Activated T-helper 1 cell treated with anti-CD3 and anti-CD28 coated beads, Interleukin-12 subunit alpha, Interleukin-12 subunit beta, Interleukin-2, Interleukin-4 antibody, amounts not matched to agents 30 ng/mL and 10 ng/mL and 1 ng/mL, durations not matched to agents 14 hours and 24 hours and 36 hours (primary cell): ENCODE measurements at regions not wholly inside any gene's neighbourhood (a gene's known extent, or its start where the extent isn't known, plus 50 kb on each side); places are given as distances from the start of the nearest gene placed in this dataset.

Experiments used
- DNase-seq: peaks from one replicate; pipeline ENCODE4 v3.0.0; 2021; ENCODE audit warnings: low spot score
- H3K27ac Mint-ChIP-seq: one replicate; pipeline ENCODE4 v1.8.0; 2021; ENCODE audit warnings: mild to moderate bottlenecking, mixed read lengths
- H3K27me3 Mint-ChIP-seq: one replicate; pipeline ENCODE4 v1.8.0; 2022; ENCODE audit warnings: mild to moderate bottlenecking, moderate library complexity, mixed read lengths; ENCODE audit not compliant: insufficient read depth
- H3K36me3 Mint-ChIP-seq: one replicate; pipeline ENCODE4 v1.8.0; 2021; ENCODE audit warnings: low read depth, mixed read lengths
- H3K4me1 Mint-ChIP-seq: one replicate; pipeline ENCODE4 v1.8.0; 2021; ENCODE audit warnings: low read depth, mixed read lengths
- H3K4me3 Mint-ChIP-seq: one replicate; pipeline ENCODE4 v1.8.0; 2021; ENCODE audit warnings: mild to moderate bottlenecking, moderate library complexity, mixed read lengths
- H3K9me3 Mint-ChIP-seq: one replicate; pipeline ENCODE4 v1.8.0; 2021; ENCODE audit warnings: mixed read lengths
- intact Hi-C: fragments of 100-400 bp; cut with micrococcal nuclease; formaldehyde crosslinking; loops from one replicate; pipeline ENCODE4 v1.15.1; 2024

- Mint-ChIP-seq H3K4me1 (peaks cover 48% of the 10 kb centered on the region), H3K27me3 (peaks cover 18% of the 10 kb centered on the region), H3K27ac (no peak overlapping the region), H3K9me3 (peaks cover 4% of the 10 kb centered on the region), H3K4me3 (no peak overlapping the region), H3K36me3 (peaks cover 9% of the 10 kb centered on the region)
- no peak for DNase-seq
- intact Hi-C loops = no loop called here
Measured at GRCh38 chr7:22664988-22665798, 61.8 kb upstream of the IL6 start.

DNA sequence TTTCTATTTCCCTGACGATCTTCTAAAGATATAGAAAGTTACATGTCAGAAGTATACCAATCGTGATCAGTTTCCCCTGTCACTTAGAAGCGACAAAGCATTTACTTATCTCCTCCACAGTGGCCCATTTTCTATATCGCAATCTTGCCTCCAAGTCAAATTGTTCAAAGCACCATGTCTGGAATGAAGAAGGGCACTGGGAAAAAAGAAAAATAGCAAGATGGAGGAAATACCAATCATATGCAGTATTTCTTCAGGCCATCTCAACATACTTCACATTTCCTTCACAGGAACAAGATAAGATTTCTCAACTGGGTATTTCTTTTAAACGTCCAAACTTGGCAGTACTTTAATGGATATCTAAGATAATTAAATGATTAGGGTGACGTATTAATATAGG is 63.3 kb upstream of the IL6 start:
- peaks cover 19% of the 10 kb centered on the region for H3K27me3 Mint-ChIP-seq
- no peak overlapping the region for H3K27ac Mint-ChIP-seq
- H3K36me3 Mint-ChIP-seq = peaks cover 9% of the 10 kb centered on the region
- peaks cover 4% of the 10 kb centered on the region for H3K9me3 Mint-ChIP-seq
- no peak for DNase-seq
- H3K4me1 Mint-ChIP-seq = peaks cover 48% of the 10 kb centered on the region
- intact Hi-C loops = loop anchor here (1.0 to 2.0 kb wide), 4 partner anchors 14 to 63 kb away; partner anchors contain the start of gene IL6
- H3K4me3 Mint-ChIP-seq = no peak overlapping the region

DNA sequence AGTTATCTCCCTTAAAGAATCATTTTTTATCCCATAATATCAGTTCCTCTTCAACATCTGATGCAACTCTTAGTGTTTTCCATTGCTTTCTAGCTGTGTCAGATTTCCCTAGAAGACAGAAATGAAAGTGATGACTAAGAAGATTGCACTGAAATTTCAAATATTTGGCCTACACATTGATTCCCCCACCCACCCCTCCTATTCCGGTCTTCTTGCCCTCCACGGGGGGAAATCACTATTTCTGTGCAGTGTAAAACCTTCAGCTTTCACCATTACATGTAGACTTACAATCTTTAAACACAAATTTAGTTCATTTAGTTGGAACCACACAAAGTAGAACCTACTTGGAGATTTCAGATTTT is 63.7 kb upstream of the IL6 start:
- H3K36me3 Mint-ChIP-seq = peaks cover 9% of the 10 kb centered on the region
- H3K4me3 Mint-ChIP-seq = no peak overlapping the region
- peaks cover 18% of the 10 kb centered on the region for H3K27me3 Mint-ChIP-seq
- peak overlapping the region; percentile 54 for H3K27ac Mint-ChIP-seq
- H3K9me3 Mint-ChIP-seq = peaks cover 7% of the 10 kb centered on the region
- intact Hi-C loops = loop anchor here (1.0 to 2.0 kb wide), 4 partner anchors 14 to 63 kb away; partner anchors contain the start of gene IL6
- DNase-seq = no peak
- peaks cover 48% of the 10 kb centered on the region for H3K4me1 Mint-ChIP-seq

DNA sequence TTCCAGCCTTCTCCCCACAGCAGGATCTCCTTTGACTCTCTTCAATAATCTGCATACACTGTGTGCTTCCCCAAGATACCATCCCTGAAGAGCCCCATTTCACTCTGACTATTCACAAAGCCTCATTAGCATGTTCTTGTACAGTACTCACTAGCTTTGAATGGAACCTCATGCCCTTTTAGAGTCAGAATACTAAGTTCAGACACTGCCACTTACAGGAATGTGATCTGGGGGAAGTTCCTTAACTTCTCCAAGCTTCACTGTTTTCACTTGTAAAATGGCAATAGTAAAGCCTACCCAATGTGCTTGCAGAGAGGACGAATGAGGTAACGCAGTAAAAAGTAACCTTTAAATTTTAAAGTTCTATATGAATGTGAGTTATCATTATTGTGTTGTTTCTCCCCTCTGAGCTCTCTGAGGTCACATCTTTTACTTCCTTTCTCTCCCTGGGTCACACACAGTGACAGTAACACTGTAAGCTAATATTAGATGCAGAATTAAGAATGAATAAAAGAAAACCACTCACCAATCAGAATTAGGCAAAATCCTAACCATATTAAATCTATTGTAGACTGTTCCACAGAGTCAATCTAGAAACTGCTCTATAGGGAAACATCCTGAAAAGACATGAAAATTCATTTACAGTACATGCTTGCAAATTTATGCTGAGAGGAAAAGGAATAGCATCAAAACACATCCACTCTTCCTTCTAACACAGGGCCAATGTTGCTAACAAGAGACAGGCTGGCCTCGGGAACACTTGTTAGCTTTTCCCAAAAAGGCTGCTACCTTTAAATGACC is 64.2 kb upstream of the IL6 start:
- intact Hi-C loops = loop anchor here (1.0 to 2.0 kb wide), 6 partner anchors 15 to 98 kb away; partner anchors contain the start of gene IL6
- H3K27me3 Mint-ChIP-seq = peaks cover 14% of the 10 kb centered on the region
- no peak for DNase-seq
- H3K9me3 Mint-ChIP-seq = peaks cover 7% of the 10 kb centered on the region
- peak overlapping the region; percentile 69 for H3K27ac Mint-ChIP-seq
- peaks cover 7% of the 10 kb centered on the region for H3K36me3 Mint-ChIP-seq
- peaks cover 45% of the 10 kb centered on the region for H3K4me1 Mint-ChIP-seq
- peak overlapping the region; percentile 12 for H3K4me3 Mint-ChIP-seq

- peak overlapping the region; percentile 69 for H3K27ac Mint-ChIP-seq
- no peak for DNase-seq
- H3K27me3 Mint-ChIP-seq = peaks cover 14% of the 10 kb centered on the region
- intact Hi-C loops = loop anchor here (1.0 to 2.0 kb wide), 3 partner anchors 22 to 98 kb away; partner anchors contain the start of gene IL6
- no peak overlapping the region for H3K4me3 Mint-ChIP-seq
- peaks cover 7% of the 10 kb centered on the region for H3K9me3 Mint-ChIP-seq
- peaks cover 39% of the 10 kb centered on the region for H3K4me1 Mint-ChIP-seq
- H3K36me3 Mint-ChIP-seq = peaks cover 7% of the 10 kb centered on the region
Measured at GRCh38 chr7:22662036-22662435, 65.0 kb upstream of the IL6 start.

DNA sequence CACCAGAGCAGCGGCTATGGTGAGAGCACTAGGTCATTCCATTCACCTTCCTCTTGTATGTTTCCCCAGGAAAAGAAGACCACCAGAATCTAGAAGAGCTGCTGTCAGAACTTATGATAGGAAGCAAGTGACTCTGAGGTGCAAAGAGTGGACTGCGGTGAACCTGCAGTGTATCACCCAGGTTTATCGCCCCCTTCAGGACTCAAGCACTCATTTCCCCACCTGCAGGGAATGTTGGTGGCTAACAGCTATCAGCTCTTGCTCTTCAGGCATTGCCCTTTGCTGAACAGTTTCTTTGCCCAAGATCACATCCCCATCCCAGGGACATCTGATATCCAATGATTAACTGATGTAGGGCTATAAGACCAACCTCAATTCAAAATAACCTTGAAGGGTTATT is 66.3 kb upstream of the IL6 start:
- intact Hi-C loops = no loop called here
- Mint-ChIP-seq H3K9me3 (peaks cover 5% of the 10 kb centered on the region), H3K36me3 (peaks cover 5% of the 10 kb centered on the region), H3K4me3 (no peak overlapping the region), H3K4me1 (peaks cover 27% of the 10 kb centered on the region), H3K27ac (no peak overlapping the region), H3K27me3 (peaks cover 17% of the 10 kb centered on the region)
- DNase-seq = no peak

DNA sequence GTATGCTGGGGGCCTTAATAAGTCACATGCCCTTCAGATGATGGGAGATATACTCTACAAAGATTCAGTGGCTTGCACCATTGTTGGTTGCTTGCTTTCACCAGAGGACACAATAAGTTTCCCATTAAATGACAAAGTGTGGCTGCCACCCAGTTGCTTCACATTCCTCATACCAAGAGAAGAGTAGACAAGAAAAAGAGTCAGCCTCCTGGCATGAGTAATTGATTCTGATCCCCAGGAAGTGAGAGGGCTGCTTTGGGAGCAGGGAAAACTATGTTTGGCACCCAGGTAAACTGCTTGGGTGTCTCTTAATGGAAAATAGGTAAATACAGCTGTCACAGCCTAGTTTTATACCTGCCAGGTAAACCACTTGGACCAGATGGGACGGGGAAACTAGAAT is 66.7 kb upstream of the IL6 start:
- intact Hi-C loops = no loop called here
- Mint-ChIP-seq H3K27me3 (peaks cover 15% of the 10 kb centered on the region), H3K9me3 (peaks cover 3% of the 10 kb centered on the region)

DNA sequence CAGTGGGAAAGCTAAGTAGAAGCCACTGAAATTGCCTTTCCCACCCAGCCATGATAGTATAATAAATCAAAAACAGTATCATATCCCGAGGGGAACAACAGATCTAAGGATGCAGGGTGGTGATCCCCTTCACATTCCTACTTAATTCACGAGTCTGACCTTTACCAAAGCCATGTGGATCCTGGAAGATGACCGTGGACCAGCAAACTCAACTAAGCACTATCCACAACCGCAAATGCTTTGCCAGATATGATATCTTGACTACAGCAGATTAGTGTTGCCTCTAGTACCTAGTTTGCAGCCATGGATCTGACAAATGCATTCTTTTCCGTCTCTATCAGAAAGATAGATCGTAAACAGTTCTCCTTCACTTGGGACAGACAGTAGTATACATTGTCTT is 67.3 kb upstream of the IL6 start:
- H3K4me3 Mint-ChIP-seq = no peak overlapping the region
- H3K36me3 Mint-ChIP-seq = peaks cover 5% of the 10 kb centered on the region
- no peak overlapping the region for H3K27ac Mint-ChIP-seq
- H3K9me3 Mint-ChIP-seq = peaks cover 3% of the 10 kb centered on the region
- DNase-seq = no peak
- intact Hi-C loops = no loop called here
- H3K27me3 Mint-ChIP-seq = peaks cover 18% of the 10 kb centered on the region
- peaks cover 26% of the 10 kb centered on the region for H3K4me1 Mint-ChIP-seq

More for the DNA sequence above, 66.7 kb upstream of the IL6 start:
- no peak for DNase-seq
- peaks cover 24% of the 10 kb centered on the region for H3K4me1 Mint-ChIP-seq
- no peak overlapping the region for H3K4me3 Mint-ChIP-seq
- H3K27ac Mint-ChIP-seq = no peak overlapping the region
- peaks cover 4% of the 10 kb centered on the region for H3K36me3 Mint-ChIP-seq

DNA sequence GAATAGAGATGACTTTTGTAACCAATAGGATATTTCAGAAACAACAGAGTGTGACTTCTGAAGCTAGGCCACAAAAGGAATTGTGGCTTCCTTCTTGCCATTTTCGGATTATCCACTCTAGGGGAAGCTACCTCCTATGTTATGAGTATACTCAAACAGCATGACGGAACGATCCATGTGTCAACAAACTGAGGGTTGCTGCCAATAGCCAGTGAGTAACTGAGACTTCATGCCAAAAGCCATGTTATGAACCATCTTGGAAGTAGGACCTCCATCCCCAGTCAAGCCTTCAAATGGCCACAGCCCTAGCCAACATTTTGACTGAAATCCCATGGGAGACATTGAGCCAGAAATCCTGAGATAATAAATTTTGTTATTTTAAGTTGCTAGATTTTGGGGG is 69.0 kb upstream of the IL6 start:
- Mint-ChIP-seq H3K27ac (no peak overlapping the region), H3K4me1 (peaks cover 26% of the 10 kb centered on the region), H3K9me3 (peaks cover 3% of the 10 kb centered on the region), H3K4me3 (no peak overlapping the region), H3K36me3 (peaks cover 3% of the 10 kb centered on the region), H3K27me3 (peaks cover 23% of the 10 kb centered on the region)
- DNase-seq = no peak
- intact Hi-C loops = no loop called here

GRCh38 chr7:22657479-22657878 is 69.5 kb upstream of the IL6 start:
- no peak overlapping the region for H3K4me3 Mint-ChIP-seq
- H3K9me3 Mint-ChIP-seq = peaks cover 3% of the 10 kb centered on the region
- intact Hi-C loops = no loop called here
- H3K27me3 Mint-ChIP-seq = peaks cover 23% of the 10 kb centered on the region
- H3K27ac Mint-ChIP-seq = no peak overlapping the region
- H3K36me3 Mint-ChIP-seq = peaks cover 3% of the 10 kb centered on the region
- H3K4me1 Mint-ChIP-seq = peaks cover 20% of the 10 kb centered on the region
- DNase-seq = no peak

DNA sequence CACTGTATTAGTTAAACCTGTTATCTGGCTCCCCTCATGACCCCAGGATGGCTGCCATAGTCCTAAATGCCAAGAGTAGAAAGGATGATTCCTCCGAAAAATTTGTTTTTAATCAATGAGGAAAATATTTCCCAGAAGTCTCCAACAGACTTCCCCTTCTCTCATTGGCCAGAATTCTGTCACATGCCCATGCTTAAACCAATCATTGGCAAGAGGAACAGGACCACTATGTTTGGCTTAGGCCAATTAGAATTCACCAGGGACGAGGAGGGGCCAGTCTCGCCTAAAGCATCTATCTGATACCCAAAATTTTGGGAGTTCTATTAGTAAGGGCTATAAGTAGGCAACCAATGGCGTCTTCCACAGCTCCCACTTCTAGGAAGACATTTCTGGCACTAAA is 71.2 kb upstream of the IL6 start:
- no peak overlapping the region for H3K4me3 Mint-ChIP-seq
- no peak for DNase-seq
- peaks cover 11% of the 10 kb centered on the region for H3K4me1 Mint-ChIP-seq
- intact Hi-C loops = no loop called here
- peaks cover 17% of the 10 kb centered on the region for H3K27me3 Mint-ChIP-seq
- H3K27ac Mint-ChIP-seq = no peak overlapping the region
- peaks cover 15% of the 10 kb centered on the region for H3K9me3 Mint-ChIP-seq
- H3K36me3 Mint-ChIP-seq = peaks cover 2% of the 10 kb centered on the region

- peaks cover 11% of the 10 kb centered on the region for H3K27me3 Mint-ChIP-seq
- intact Hi-C loops = no loop called here
- H3K36me3 Mint-ChIP-seq = peaks cover 8% of the 10 kb centered on the region
- no peak for DNase-seq
- peaks cover 23% of the 10 kb centered on the region for H3K9me3 Mint-ChIP-seq
- H3K4me3 Mint-ChIP-seq = no peak overlapping the region
- H3K27ac Mint-ChIP-seq = no peak overlapping the region
- H3K4me1 Mint-ChIP-seq = peaks cover 11% of the 10 kb centered on the region
Measured at GRCh38 chr7:22654831-22655230, 72.2 kb upstream of the IL6 start.

DNA sequence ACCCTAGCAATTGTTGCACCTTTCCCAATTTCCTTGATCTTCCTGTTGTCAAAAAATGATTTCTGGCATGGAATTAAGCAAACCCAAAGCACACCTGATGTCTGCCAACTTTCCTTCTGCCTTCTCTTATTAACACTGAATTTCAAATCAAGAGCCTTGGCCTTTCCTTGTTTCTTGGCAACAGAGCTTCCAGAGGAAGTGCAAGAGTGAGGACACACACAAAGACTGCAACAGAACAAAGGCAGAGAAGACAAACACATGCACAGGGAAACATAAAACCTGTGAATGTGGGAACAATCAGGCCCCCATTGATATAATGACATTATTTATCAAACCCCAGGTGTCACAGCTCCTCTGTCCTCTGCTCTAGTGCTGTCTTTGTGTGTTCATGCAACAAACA is 73.0 kb upstream of the IL6 start:
- intact Hi-C loops = no loop called here
- H3K36me3 Mint-ChIP-seq = peaks cover 8% of the 10 kb centered on the region
- no peak overlapping the region for H3K4me3 Mint-ChIP-seq
- peaks cover 30% of the 10 kb centered on the region for H3K9me3 Mint-ChIP-seq
- H3K27ac Mint-ChIP-seq = no peak overlapping the region
- peaks cover 11% of the 10 kb centered on the region for H3K27me3 Mint-ChIP-seq
- DNase-seq = no peak
- peaks cover 11% of the 10 kb centered on the region for H3K4me1 Mint-ChIP-seq
